Adrenal gland (tissue), 9 donors: ENCODE measurements at regions not wholly inside any gene's neighbourhood (a gene's known extent, or its start where the extent isn't known, plus 50 kb on each side); places are given as distances from the start of the nearest gene placed in this dataset.

Source experiments
- DNase-seq, 7 donors: peaks; one replicate each; pipeline ENCODE4 v3.0.0-alpha.2; 2019 to 2020
- H3K27ac ChIP-seq, 5 donors: fragments of 200-600 bp; sonication (generic) in 4 of 5; 1 replicate in 3 of 5; 2 replicates in 2 of 5; pipeline versions ENCODE4 v1.5.1 to v1.8.0; 2016 to 2020; ENCODE audit warnings: mild to moderate bottlenecking in 1 of 5
- H3K27me3 ChIP-seq: fragments of 200-600 bp; 2 replicates; pipeline ENCODE4 v1.8.0; 2021
- H3K36me3 ChIP-seq, 2 donors: fragments of 200-600 bp; replicated peaks in 1 of 2; 1 replicate in 1 of 2; 2 replicates in 1 of 2; pipeline versions ENCODE4 v1.5.1 to v1.8.0; 2018 to 2022
- H3K4me1 ChIP-seq, 2 donors: fragments of 200-600 bp; replicated peaks in 1 of 2; 1 replicate in 1 of 2; 2 replicates in 1 of 2; pipeline versions ENCODE4 v1.5.1 to v1.8.0; 2018 to 2021
- H3K4me3 ChIP-seq, 4 donors: fragments of 200-600 bp; sonication (generic) in 3 of 4; one replicate each; pipeline ENCODE4 v1.5.1; 2016 to 2018
- H3K9me3 ChIP-seq, 3 donors: fragments of 200-600 bp; sonication (generic) in 1 of 3; replicated peaks in 1 of 3; 1 replicate in 2 of 3; 2 replicates in 1 of 3; pipeline versions ENCODE4 v1.5.1 to v1.8.0; 2016 to 2021
- CTCF ChIP-seq, 6 experiments: fragments of 450-650 bp in 4 of 6; fragments of 200-600 bp in 2 of 6; sonication (generic) in 1 of 6; IDR thresholded peaks; 1 replicate in 5 of 6; 2 replicates in 1 of 6; pipeline versions ENCODE4 v1.5.1 to v1.8.0; 2016 to 2021; ENCODE audit warnings: antibody characterized with exemption in 6 of 6, mild to moderate bottlenecking in 2 of 6, moderate library complexity in 1 of 6
- POLR2A ChIP-seq, 2 donors: fragments of 450-650 bp; IDR thresholded peaks; one replicate each; pipeline ENCODE4 v1.6.1; 2017; ENCODE audit warnings: antibody characterized with exemption in 2 of 2, mild to moderate bottlenecking in 2 of 2, moderate library complexity in 1 of 2
- WGBS, 4 donors: extraction: QIAGEN DNeasy Blood & Tissue Kit in 2 of 4; methylation state at CpG; one replicate each; pipeline versions ENCODE4 v1.1.5 to v1.1.7; 2013 to 2017; 5-methylcytosine and 5-hydroxymethylcytosine counted together
- intact Hi-C, 2 donors: fragments of 100-400 bp; cut with DNase I; formaldehyde crosslinking; loops; one replicate each; pipeline versions ENCODE4 v1.14.1 to v1.15.0; 2022 to 2023
- donor health status: healthy with polysubstance abuse.
- donor health status: Bipolar disorder and iron deficiency.
- donor health status: DM: yes; HTN: yes; CAD: no.
- donor health status: DM: no; HTN: no; CAD: no.
- donor health status: DM: no; HTN: no; CAD: no.

GRCh38 chr4:152109531-152110509 is 349.0 kb upstream of the GATB start:
- Histone ChIP-seq H3K4me1 (peaks cover 4 to 19% of the 10 kb centered on the region in 2 donors), H3K4me3 (no peak overlapping the region), H3K27me3 (no peaks in the 10 kb centered on the region), H3K27ac (no peak overlapping the region), H3K36me3 (no peaks in the 10 kb centered on the region), H3K9me3 (no peaks in the 10 kb centered on the region)
- 45 to 53% (median 50%) methylated on average over 9 of the region's 9 CpGs for WGBS, 4 donors
- DNase-seq, result peak in 3 of 7 donors; percentile 31 to 69 (median 35)
- TF ChIP-seq POLR2A (IDR thresholded peaks at IDR 0.05) (no peak), CTCF (IDR thresholded peaks at IDR 0.05) (no peak)
- intact Hi-C loops, result no loop called here

- H3K27ac ChIP-seq, result no peak overlapping the region
- DNase-seq, result no peak
- H3K4me3 ChIP-seq, result no peak overlapping the region
- WGBS, 4 donors, result 86 to 90% (median 88%) methylated on average over 8 of the region's 8 CpGs
- no peaks in the 10 kb centered on the region for H3K9me3 ChIP-seq
- H3K4me1 ChIP-seq, result peaks cover 4 to 19% of the 10 kb centered on the region in 2 donors
- no peaks in the 10 kb centered on the region for H3K27me3 ChIP-seq
- intact Hi-C loops, result no loop called here
- no peak for TF ChIP-seq CTCF (IDR thresholded peaks at IDR 0.05)
- no peak for TF ChIP-seq POLR2A (IDR thresholded peaks at IDR 0.05)
- no peaks in the 10 kb centered on the region for H3K36me3 ChIP-seq
Observed at GRCh38 chr4:152107736-152108500, 347.1 kb upstream of the GATB start.

- H3K4me1 ChIP-seq, result peaks cover 4 to 19% of the 10 kb centered on the region in 2 donors
- H3K9me3 ChIP-seq, result no peaks in the 10 kb centered on the region
- 31 to 37% (median 34%) methylated on average over 5 to 6 of the region's 6 CpGs for WGBS, 4 donors
- H3K36me3 ChIP-seq, result no peaks in the 10 kb centered on the region
- no peaks in the 10 kb centered on the region for H3K27me3 ChIP-seq
- no peak for TF ChIP-seq CTCF (IDR thresholded peaks at IDR 0.05)
- TF ChIP-seq POLR2A (IDR thresholded peaks at IDR 0.05), result no peak
- intact Hi-C loops, result no loop called here
- DNase-seq, result peak; percentile 60 to 84 (median 77)
- no peak overlapping the region for H3K4me3 ChIP-seq
- H3K27ac ChIP-seq, result peak overlapping the region in 3 of 5 donors; percentile 26 to 81 (median 26)
Observed at GRCh38 chr4:152106781-152107321, 346.0 kb upstream of the GATB start.
